Parathyroid adenoma (tissue), 2 donors: ENCODE measurements at regions not wholly inside any gene's neighbourhood (a gene's known extent, or its start where the extent isn't known, plus 50 kb on each side); places are given as distances from the start of the nearest gene placed in this dataset.

Experiments used
- H2AFZ ChIP-seq: fragments of 300-600 bp; sonication (generic); one replicate; pipeline ENCODE4 v1.7.0; 2017; ENCODE audit warnings: antibody characterized with exemption, mild to moderate bottlenecking
- H3K27ac ChIP-seq: fragments of 300-600 bp; sonication (generic); one replicate; pipeline ENCODE4 v1.7.0; 2017
- H3K27me3 ChIP-seq: fragments of 300-600 bp; sonication (generic); one replicate; pipeline ENCODE4 v1.7.0; 2017; ENCODE audit warnings: low read length; ENCODE audit not compliant: control insufficient read depth, insufficient read depth
- H3K36me3 ChIP-seq: fragments of 300-600 bp; sonication (generic); one replicate; pipeline ENCODE4 v1.7.0; 2017; ENCODE audit warnings: low read length; ENCODE audit not compliant: control insufficient read depth, insufficient read depth
- H3K4me1 ChIP-seq: fragments of 300-600 bp; sonication (generic); one replicate; pipeline ENCODE4 v1.7.0; 2017; ENCODE audit warnings: control low read depth
- H3K4me2 ChIP-seq: fragments of 300-600 bp; sonication (generic); one replicate; pipeline ENCODE4 v1.7.0; 2017; ENCODE audit warnings: low read length
- H3K4me3 ChIP-seq: fragments of 300-600 bp; sonication (generic); one replicate; pipeline ENCODE4 v1.7.0; 2017; ENCODE audit warnings: low read depth, low read length
- H3K79me2 ChIP-seq: fragments of 300-600 bp; sonication (generic); one replicate; pipeline ENCODE4 v1.7.0; 2017; ENCODE audit warnings: control low read depth
- H3K9ac ChIP-seq: fragments of 300-600 bp; sonication (generic); one replicate; pipeline ENCODE4 v1.7.0; 2017; ENCODE audit warnings: mild to moderate bottlenecking
- H3K9me3 ChIP-seq: fragments of 300-600 bp; sonication (generic); one replicate; pipeline ENCODE4 v1.7.0; 2017; ENCODE audit warnings: low read length; ENCODE audit not compliant: control insufficient read depth
- TF ChIP-seq, protein P1 (sequence below): fragments of 300-600 bp; sonication (generic); IDR thresholded peaks from one replicate; pipeline ENCODE4 v1.7.0; 2017; ENCODE audit warnings: antibody characterized with exemption, mild to moderate bottlenecking
- donor health status: primary hyperparathyroidism.

GRCh38 chr6:153702671-153703070 lies 336.4 kb upstream of the OPRM1 start:
- no peaks in the 10 kb centered on the region for H3K27me3 ChIP-seq
- no peak overlapping the region for H3K9ac ChIP-seq
- no peaks in the 10 kb centered on the region for H3K9me3 ChIP-seq
- no peaks in the 10 kb centered on the region for H3K36me3 ChIP-seq
- no peak overlapping the region for H2AFZ ChIP-seq
- no peaks in the 10 kb centered on the region for H3K4me1 ChIP-seq
- no peak overlapping the region for H3K4me3 ChIP-seq
- TF ChIP-seq, protein P1, sequence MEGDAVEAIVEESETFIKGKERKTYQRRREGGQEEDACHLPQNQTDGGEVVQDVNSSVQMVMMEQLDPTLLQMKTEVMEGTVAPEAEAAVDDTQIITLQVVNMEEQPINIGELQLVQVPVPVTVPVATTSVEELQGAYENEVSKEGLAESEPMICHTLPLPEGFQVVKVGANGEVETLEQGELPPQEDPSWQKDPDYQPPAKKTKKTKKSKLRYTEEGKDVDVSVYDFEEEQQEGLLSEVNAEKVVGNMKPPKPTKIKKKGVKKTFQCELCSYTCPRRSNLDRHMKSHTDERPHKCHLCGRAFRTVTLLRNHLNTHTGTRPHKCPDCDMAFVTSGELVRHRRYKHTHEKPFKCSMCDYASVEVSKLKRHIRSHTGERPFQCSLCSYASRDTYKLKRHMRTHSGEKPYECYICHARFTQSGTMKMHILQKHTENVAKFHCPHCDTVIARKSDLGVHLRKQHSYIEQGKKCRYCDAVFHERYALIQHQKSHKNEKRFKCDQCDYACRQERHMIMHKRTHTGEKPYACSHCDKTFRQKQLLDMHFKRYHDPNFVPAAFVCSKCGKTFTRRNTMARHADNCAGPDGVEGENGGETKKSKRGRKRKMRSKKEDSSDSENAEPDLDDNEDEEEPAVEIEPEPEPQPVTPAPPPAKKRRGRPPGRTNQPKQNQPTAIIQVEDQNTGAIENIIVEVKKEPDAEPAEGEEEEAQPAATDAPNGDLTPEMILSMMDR, result no peak
- H3K79me2 ChIP-seq, result no peaks in the 10 kb centered on the region
- no peak overlapping the region for H3K27ac ChIP-seq
- H3K4me2 ChIP-seq, result no peak overlapping the region

GRCh38 chr6:153698637-153699036 lies 340.4 kb upstream of the OPRM1 start:
- H3K9me3 ChIP-seq, result no peaks in the 10 kb centered on the region
- TF ChIP-seq, protein P1, result no peak
- no peak overlapping the region for H2AFZ ChIP-seq
- H3K4me2 ChIP-seq, result no peak overlapping the region
- H3K36me3 ChIP-seq, result no peaks in the 10 kb centered on the region
- no peak overlapping the region for H3K27ac ChIP-seq
- H3K79me2 ChIP-seq, result no peaks in the 10 kb centered on the region
- no peaks in the 10 kb centered on the region for H3K27me3 ChIP-seq
- H3K4me3 ChIP-seq, result no peak overlapping the region
- H3K9ac ChIP-seq, result no peak overlapping the region
- no peaks in the 10 kb centered on the region for H3K4me1 ChIP-seq

GRCh38 chr6:153698001-153698400 lies 341.0 kb upstream of the OPRM1 start:
- TF ChIP-seq, protein P1, result no peak
- Histone ChIP-seq H3K36me3 (no peaks in the 10 kb centered on the region), H3K27ac (no peak overlapping the region)

DNA sequence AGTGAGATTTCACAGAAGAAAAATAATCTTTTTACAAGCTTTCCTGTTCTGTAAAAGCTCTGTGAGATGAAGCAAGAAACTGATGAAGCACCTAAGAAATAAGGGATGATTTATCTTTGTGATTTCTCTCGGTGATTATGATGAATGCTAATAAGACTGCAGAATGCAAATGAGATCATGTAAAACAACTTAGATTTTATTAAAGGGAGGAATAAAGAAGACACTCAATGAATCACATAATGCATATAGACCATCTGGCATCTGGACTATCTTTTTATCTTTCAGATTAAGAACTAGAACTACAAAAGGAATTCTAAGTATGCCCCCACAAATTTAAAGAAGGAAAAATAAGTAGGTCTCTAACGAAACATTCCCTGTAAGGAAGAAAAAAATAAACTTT lies 361.5 kb upstream of the OPRM1 start:
- TF ChIP-seq, protein P1, result no peak
- Histone ChIP-seq H3K36me3 (no peaks in the 10 kb centered on the region), H3K9ac (no peak overlapping the region), H3K27ac (no peak overlapping the region), H3K79me2 (no peaks in the 10 kb centered on the region), H3K4me3 (no peak overlapping the region), H3K4me1 (no peaks in the 10 kb centered on the region), H2AFZ (no peak overlapping the region), H3K4me2 (no peak overlapping the region), H3K27me3 (no peaks in the 10 kb centered on the region), H3K9me3 (no peaks in the 10 kb centered on the region)

More at GRCh38 chr6:153698001-153698400, 341.0 kb upstream of the OPRM1 start:
- no peak overlapping the region for H3K4me3 ChIP-seq
- H2AFZ ChIP-seq, result no peak overlapping the region
- no peaks in the 10 kb centered on the region for H3K9me3 ChIP-seq
- H3K79me2 ChIP-seq, result no peaks in the 10 kb centered on the region
- no peaks in the 10 kb centered on the region for H3K27me3 ChIP-seq
- no peak overlapping the region for H3K9ac ChIP-seq
- H3K4me1 ChIP-seq, result no peaks in the 10 kb centered on the region
- no peak overlapping the region for H3K4me2 ChIP-seq

DNA sequence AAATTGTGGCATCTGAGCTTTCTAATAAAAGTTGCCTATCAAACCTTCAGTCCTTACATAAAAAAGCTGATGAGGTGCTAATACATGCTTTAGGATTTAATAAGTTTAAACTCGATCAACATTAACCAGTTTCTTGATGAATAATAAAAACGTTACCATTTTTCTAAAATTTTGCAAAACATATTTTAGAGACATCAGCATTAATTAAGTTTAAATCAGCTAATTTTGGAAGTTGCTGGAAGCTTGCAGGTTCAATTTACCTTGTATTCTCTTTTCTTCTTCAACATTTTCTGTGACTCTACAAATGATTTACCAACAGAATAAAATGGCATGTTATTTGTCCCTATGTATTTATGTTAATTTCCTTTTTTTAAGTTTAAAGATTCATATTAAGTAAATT lies 365.3 kb upstream of the OPRM1 start:
- no peak overlapping the region for H3K4me3 ChIP-seq
- no peak overlapping the region for H3K4me2 ChIP-seq
- no peaks in the 10 kb centered on the region for H3K27me3 ChIP-seq
- H3K79me2 ChIP-seq, result no peaks in the 10 kb centered on the region
- H3K9ac ChIP-seq, result no peak overlapping the region
- TF ChIP-seq, protein P1, result no peak
- no peaks in the 10 kb centered on the region for H3K36me3 ChIP-seq
- no peak overlapping the region for H2AFZ ChIP-seq
- H3K27ac ChIP-seq, result no peak overlapping the region
- H3K4me1 ChIP-seq, result no peaks in the 10 kb centered on the region
- H3K9me3 ChIP-seq, result no peaks in the 10 kb centered on the region
